WI38 (cell line): ENCODE measurements at regions not wholly inside any gene's neighbourhood (a gene's known extent, or its start where the extent isn't known, plus 50 kb on each side); places are given as distances from the start of the nearest gene placed in this dataset.
"Not testable (repeated sequence)": the region's sequence is repeated elsewhere in the genome, so short reads cannot be mapped to it uniquely, and the experiment has no call there.

Experiments used
- H3K4me3 ChIP-seq: 2 replicates; pipeline ENCODE4 v1.5.1; 2011; ENCODE audit warnings: low read depth, mild to moderate bottlenecking, control low read depth, low read length
- TF ChIP-seq, protein P1 (sequence below): IDR thresholded peaks from 2 replicates; pipeline ENCODE4 v1.5.1; 2012; ENCODE audit warnings: low read depth, mild to moderate bottlenecking, control low read depth, low read length

DNA sequence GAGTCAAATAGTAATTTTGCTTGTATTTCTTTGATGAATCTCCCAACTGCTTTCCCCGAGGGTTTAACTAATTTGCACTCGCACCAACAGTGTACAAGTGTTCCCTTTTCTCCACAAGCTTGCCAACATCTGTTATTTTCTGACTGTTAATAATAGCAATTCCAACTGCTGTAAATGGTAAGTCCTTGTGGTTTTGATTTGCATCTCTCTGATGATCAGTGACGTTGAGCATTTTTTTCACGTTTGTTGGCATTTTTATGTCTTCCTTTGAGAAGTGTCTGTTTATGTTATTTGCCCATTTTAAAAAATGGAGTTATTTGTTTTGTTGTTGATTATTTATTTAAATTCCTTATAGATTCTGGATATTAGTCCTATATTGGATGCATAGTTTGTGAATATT is 399.8 kb upstream of the MAN1A1 start:
- H3K4me3 ChIP-seq, result no peak overlapping the region
- TF ChIP-seq, protein P1, sequence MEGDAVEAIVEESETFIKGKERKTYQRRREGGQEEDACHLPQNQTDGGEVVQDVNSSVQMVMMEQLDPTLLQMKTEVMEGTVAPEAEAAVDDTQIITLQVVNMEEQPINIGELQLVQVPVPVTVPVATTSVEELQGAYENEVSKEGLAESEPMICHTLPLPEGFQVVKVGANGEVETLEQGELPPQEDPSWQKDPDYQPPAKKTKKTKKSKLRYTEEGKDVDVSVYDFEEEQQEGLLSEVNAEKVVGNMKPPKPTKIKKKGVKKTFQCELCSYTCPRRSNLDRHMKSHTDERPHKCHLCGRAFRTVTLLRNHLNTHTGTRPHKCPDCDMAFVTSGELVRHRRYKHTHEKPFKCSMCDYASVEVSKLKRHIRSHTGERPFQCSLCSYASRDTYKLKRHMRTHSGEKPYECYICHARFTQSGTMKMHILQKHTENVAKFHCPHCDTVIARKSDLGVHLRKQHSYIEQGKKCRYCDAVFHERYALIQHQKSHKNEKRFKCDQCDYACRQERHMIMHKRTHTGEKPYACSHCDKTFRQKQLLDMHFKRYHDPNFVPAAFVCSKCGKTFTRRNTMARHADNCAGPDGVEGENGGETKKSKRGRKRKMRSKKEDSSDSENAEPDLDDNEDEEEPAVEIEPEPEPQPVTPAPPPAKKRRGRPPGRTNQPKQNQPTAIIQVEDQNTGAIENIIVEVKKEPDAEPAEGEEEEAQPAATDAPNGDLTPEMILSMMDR, result no peak

DNA sequence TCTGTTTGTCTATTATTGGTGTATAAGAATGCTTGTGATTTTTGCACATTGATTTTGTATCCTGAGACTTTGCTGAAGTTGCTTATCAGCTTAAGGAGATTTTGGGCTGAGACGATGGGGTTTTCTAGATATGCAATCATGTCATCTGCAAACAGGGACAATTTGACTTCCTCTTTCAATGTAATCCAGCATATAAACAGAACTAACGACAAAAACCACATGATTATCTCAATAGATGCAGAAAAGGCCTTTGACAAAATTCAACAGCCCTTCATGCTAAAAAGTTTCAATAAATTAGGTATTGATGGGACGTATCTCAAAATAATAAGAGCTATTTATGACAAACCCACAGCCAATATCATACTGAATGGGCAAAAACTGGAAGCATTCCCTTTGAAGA is 399.0 kb upstream of the MAN1A1 start:
- H3K4me3 ChIP-seq, result not testable (repeated sequence)

DNA sequence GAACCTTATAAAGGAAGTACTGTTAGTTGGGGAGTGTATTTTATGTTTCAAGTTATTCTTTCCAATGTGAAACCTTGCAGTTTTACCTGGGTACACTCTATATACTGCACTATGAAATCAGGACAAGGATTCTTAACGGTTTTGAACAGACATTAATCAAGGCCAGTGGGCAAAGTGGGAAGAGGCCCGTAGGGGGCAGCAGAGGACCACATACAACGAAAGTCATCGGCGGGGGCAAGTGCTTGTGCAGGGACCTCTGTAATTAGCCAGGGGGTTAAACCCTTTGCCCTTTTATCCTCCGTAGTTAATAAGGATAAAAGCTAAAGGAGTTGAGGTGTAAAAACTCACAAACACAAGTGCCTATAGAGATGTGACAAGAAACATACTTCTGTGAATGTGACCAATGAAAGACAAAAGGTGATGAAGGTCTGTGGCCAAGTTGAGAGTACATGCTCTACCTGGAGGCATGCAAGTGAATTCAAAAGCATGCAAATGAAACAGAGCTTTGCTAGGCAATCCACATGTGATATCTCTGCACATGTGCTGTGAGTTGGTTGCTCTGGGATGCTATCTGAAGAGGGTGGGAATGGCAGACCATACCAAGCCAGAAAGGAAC is 392.7 kb upstream of the MAN1A1 start:
- TF ChIP-seq, protein P1, result 0 out of 2 replicates have a peak, but pooled peaks have one; percentile 5
- no peak overlapping the region for H3K4me3 ChIP-seq

DNA sequence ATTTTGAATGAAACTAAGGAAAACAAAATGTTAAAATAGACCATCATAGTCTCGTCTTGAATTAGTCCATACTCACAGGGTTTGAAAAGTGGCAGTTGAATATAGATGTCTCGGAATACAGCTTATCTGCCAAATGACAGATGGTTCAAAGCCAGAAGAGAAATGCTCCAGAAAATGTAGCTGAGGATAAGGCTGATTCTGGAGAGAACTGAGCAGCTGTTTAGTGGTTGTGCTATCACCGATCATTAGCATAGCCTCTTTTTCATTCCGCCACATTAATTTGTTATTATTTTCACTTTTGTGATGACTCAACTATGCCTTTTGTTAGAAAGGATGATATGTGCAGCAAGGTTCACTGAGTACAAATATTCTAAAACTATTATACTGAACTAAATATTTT is 390.2 kb upstream of the MAN1A1 start:
- H3K4me3 ChIP-seq, result no peak overlapping the region

DNA sequence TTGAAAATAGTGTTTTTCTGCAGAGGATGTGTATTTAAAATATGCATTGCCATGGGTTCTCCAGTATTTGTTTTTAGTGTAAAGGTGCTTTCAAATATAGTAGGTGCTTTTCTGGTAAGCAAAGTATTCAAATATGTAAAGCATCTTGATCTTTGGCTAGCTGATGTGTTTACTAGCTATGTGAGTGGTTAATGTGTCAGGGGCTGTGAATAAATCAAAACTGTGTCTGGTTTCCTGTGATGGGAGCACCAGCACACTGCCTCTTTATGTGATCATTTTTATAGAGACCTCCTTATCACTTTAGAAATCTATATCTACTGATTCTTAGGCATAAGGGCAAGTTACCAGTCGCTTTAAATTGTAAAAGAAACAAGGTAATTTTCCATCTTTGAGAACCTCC is 388.9 kb upstream of the MAN1A1 start:
- H3K4me3 ChIP-seq, result no peak overlapping the region
- TF ChIP-seq, protein P1, result no peak

More for the DNA sequence above, 390.2 kb upstream of the MAN1A1 start:
- TF ChIP-seq, protein P1, result no peak

DNA sequence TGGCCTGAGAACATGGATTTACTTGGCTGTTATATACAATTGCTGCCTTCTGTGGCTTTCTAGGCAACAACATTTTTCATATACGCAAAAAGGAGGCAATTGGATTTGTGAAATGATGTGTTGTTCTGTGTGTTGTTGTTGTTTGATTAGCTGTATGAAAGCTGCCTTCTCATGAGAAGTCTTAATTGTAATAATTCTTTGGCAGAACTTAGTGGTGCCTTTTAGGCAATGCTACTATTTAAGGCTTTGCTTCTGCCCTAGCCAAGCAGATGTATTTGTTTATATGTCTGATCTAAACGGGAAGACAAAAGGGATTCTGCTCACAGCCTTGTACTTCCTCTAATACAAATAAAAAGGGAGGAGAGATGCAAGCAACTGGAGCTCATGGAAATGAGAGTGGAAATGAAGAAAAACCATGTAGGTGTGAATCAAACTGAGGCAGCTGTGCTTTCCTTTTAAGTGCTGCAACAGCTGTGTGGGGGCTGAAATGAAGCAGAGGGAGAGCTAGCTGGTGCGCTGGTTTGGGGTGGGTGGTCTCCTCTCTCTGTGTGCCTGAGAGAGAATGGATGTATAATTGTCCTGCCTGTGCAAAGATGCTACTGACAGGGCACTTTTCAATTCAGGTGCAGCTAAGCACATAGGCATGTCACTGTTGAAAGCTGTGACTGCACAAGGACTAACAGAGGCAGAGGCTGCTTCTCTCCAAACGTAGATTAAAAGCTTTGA is 386.9 kb upstream of the MAN1A1 start:
- no peak overlapping the region for H3K4me3 ChIP-seq
- TF ChIP-seq, protein P1, result no peak

DNA sequence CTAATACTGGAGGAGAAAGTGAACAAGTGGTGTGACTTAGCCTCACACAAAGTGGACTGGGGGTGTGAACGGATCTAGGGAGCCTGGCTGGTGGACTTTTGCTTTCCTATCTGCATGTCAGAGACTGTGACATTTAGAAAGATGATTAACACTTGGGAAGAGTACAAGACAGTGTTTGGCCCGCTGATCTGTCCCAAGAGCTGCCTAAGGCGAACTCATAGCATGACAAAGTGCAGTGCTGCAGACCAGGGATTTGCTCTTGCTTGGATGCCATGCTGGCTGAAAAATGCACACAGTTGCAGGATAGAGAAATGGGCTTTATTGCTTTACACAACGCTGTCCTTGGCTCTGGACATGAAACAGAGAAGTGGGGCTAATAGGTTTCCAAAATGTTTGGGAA is 386.0 kb upstream of the MAN1A1 start:
- TF ChIP-seq, protein P1, result no peak
- H3K4me3 ChIP-seq, result no peak overlapping the region
